Natural killer cell (primary cell): ENCODE measurements at regions not wholly inside any gene's neighbourhood (a gene's known extent, or its start where the extent isn't known, plus 50 kb on each side); places are given as distances from the start of the nearest gene placed in this dataset.

Source experiments
- ATAC-seq, 3 donors: fragments of 150-1000 bp in 2 of 3; fragments of 200-7000 bp in 1 of 3; cut with Tn5 transposase; 1 replicate in 1 of 3; 2 replicates in 2 of 3; pipeline ENCODE4 v1.10.0; 2021; ENCODE audit warnings: mild to moderate bottlenecking in 2 of 3, moderate library complexity in 2 of 3
- DNase-seq, 2 donors: peaks; one replicate each; pipeline versions ENCODE4 v3.0.0 to v3.0.0-alpha.2; 2013 to 2021; ENCODE audit warnings: mixed read lengths in 1 of 2
- H3K27ac ChIP-seq: one replicate; pipeline ENCODE4 v1.5.1; 2013; ENCODE audit warnings: mild to moderate bottlenecking, low read length
- H3K27me3 ChIP-seq: one replicate; pipeline ENCODE4 v1.6.1; 2013; ENCODE audit warnings: low read length; ENCODE audit not compliant: control insufficient read depth, insufficient read depth
- H3K36me3 ChIP-seq: one replicate; pipeline ENCODE4 v1.6.1; 2013; ENCODE audit warnings: low read length; ENCODE audit not compliant: control insufficient read depth, insufficient read depth
- H3K4me1 ChIP-seq: one replicate; pipeline ENCODE4 v1.6.1; 2013; ENCODE audit warnings: low read length; ENCODE audit not compliant: control insufficient read depth, insufficient read depth
- H3K4me3 ChIP-seq: one replicate; pipeline ENCODE4 v1.5.1; 2013; ENCODE audit warnings: low read length
- H3K9me3 ChIP-seq: one replicate; pipeline ENCODE4 v1.6.1; 2013; ENCODE audit warnings: low read length; ENCODE audit not compliant: control insufficient read depth, insufficient read depth
- H3K27ac Mint-ChIP-seq, 2 donors: one replicate each; pipeline ENCODE4 v1.8.0; 2022; ENCODE audit warnings: mild to moderate bottlenecking in 2 of 2, mixed read lengths in 2 of 2, moderate library complexity in 1 of 2
- H3K27me3 Mint-ChIP-seq, 2 donors: one replicate each; pipeline ENCODE4 v1.8.0; 2022; ENCODE audit warnings: low read depth in 2 of 2, mixed read lengths in 2 of 2
- H3K36me3 Mint-ChIP-seq: one replicate; pipeline ENCODE4 v1.8.0; 2022; ENCODE audit warnings: mixed read lengths
- H3K4me1 Mint-ChIP-seq, 2 donors: one replicate each; pipeline ENCODE4 v1.8.0; 2022; ENCODE audit warnings: mixed read lengths in 2 of 2
- H3K4me3 Mint-ChIP-seq: one replicate; pipeline ENCODE4 v1.8.0; 2022; ENCODE audit warnings: mild to moderate bottlenecking, moderate library complexity, mixed read lengths
- H3K9me3 Mint-ChIP-seq, 2 donors: one replicate each; pipeline ENCODE4 v1.8.0; 2022; ENCODE audit warnings: mixed read lengths in 2 of 2
- WGBS: methylation state at CpG from one replicate; pipeline ENCODE4 v1.1.7; 2013; ENCODE audit warnings: missing lambda C conversion rate; ENCODE audit not compliant: insufficient coverage; 5-methylcytosine and 5-hydroxymethylcytosine counted together
- intact Hi-C: fragments of 100-400 bp; cut with micrococcal nuclease; formaldehyde crosslinking; loops from one replicate; pipeline ENCODE4 v1.14.2; 2022
- TF ChIP-seq, protein P1 (sequence below): fragments of 200-600 bp; IDR thresholded peaks from one replicate; pipeline ENCODE4 v1.8.0; 2022; ENCODE audit warnings: antibody characterized with exemption

GRCh38 chr2:88852753-88853402 is 161.4 kb downstream of the RPIA start:
- intact Hi-C loops, result no loop called here
- no peaks in the 10 kb centered on the region for H3K9me3 ChIP-seq
- peaks cover 2% of the 10 kb centered on the region for H3K4me1 ChIP-seq
- Mint-ChIP-seq H3K4me3 (no peak overlapping the region), H3K9me3 (no peaks in the 10 kb centered on the region), H3K36me3 (no peaks in the 10 kb centered on the region), H3K27me3 (peaks cover 17 to 25% of the 10 kb centered on the region in 2 donors), H3K27ac (no peak overlapping the region), H3K4me1 (no peaks in the 10 kb centered on the region)
- no peak for DNase-seq
- 88% methylated on average over 3 of the region's 3 CpGs for WGBS
- no peaks in the 10 kb centered on the region for H3K27me3 ChIP-seq
- no peak overlapping the region for H3K4me3 ChIP-seq
- TF ChIP-seq, protein P1, sequence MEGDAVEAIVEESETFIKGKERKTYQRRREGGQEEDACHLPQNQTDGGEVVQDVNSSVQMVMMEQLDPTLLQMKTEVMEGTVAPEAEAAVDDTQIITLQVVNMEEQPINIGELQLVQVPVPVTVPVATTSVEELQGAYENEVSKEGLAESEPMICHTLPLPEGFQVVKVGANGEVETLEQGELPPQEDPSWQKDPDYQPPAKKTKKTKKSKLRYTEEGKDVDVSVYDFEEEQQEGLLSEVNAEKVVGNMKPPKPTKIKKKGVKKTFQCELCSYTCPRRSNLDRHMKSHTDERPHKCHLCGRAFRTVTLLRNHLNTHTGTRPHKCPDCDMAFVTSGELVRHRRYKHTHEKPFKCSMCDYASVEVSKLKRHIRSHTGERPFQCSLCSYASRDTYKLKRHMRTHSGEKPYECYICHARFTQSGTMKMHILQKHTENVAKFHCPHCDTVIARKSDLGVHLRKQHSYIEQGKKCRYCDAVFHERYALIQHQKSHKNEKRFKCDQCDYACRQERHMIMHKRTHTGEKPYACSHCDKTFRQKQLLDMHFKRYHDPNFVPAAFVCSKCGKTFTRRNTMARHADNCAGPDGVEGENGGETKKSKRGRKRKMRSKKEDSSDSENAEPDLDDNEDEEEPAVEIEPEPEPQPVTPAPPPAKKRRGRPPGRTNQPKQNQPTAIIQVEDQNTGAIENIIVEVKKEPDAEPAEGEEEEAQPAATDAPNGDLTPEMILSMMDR, result no peak
- H3K27ac ChIP-seq, result peak overlapping the region; percentile 63
- H3K36me3 ChIP-seq, result no peaks in the 10 kb centered on the region
- ATAC-seq, result no peak

GRCh38 chr2:88853403-88853790 is 161.9 kb downstream of the RPIA start:
- TF ChIP-seq, protein P1, result no peak
- Mint-ChIP-seq H3K9me3 (no peaks in the 10 kb centered on the region), H3K36me3 (no peaks in the 10 kb centered on the region), H3K4me1 (no peaks in the 10 kb centered on the region), H3K27ac (no peak overlapping the region), H3K27me3 (peaks cover 14 to 21% of the 10 kb centered on the region in 2 donors), H3K4me3 (no peak overlapping the region)
- Histone ChIP-seq H3K27ac (peak overlapping the region; percentile 16), H3K36me3 (no peaks in the 10 kb centered on the region), H3K4me3 (no peak overlapping the region), H3K4me1 (peaks cover 7% of the 10 kb centered on the region), H3K9me3 (no peaks in the 10 kb centered on the region), H3K27me3 (no peaks in the 10 kb centered on the region)
- ATAC-seq (no peak), DNase-seq (no peak)
- WGBS, result 66% methylated on average over 2 of the region's 2 CpGs
- intact Hi-C loops, result no loop called here

GRCh38 chr2:88854528-88854927 is 163.1 kb downstream of the RPIA start:
- no peak overlapping the region for H3K4me3 Mint-ChIP-seq
- H3K27me3 ChIP-seq, result no peaks in the 10 kb centered on the region
- no peak overlapping the region for H3K27ac ChIP-seq
- TF ChIP-seq, protein P1, result no peak
- H3K4me3 ChIP-seq, result no peak overlapping the region
- no peak for ATAC-seq
- no peaks in the 10 kb centered on the region for H3K9me3 ChIP-seq
- H3K27me3 Mint-ChIP-seq, result peaks cover 9 to 16% of the 10 kb centered on the region in 2 donors
- H3K27ac Mint-ChIP-seq, result no peak overlapping the region
- DNase-seq, result no peak
- intact Hi-C loops, result no loop called here
- no peaks in the 10 kb centered on the region for H3K36me3 Mint-ChIP-seq
- WGBS, result 88% methylated on average over 1 of the region's 2 CpGs
- no peaks in the 10 kb centered on the region for H3K36me3 ChIP-seq
- H3K9me3 Mint-ChIP-seq, result no peaks in the 10 kb centered on the region
- H3K4me1 Mint-ChIP-seq, result no peaks in the 10 kb centered on the region
- peaks cover 7% of the 10 kb centered on the region for H3K4me1 ChIP-seq
